Transverse colon (tissue), 3 donors: ENCODE measurements at regions not wholly inside any gene's neighbourhood (a gene's known extent, or its start where the extent isn't known, plus 50 kb on each side); places are given as distances from the start of the nearest gene placed in this dataset.

ENCODE experiments used
- CTCF ChIP-seq, 5 experiments: fragments of 200-600 bp in 3 of 5; fragments of 450-650 bp in 2 of 5; sonication (generic) in 3 of 5; IDR thresholded peaks; 1 replicate in 2 of 5; 2 replicates in 3 of 5; pipeline ENCODE4 v1.5.1; 2016 to 2017; ENCODE audit warnings: antibody characterized with exemption in 5 of 5, inconsistent platforms in 3 of 5, mild to moderate bottlenecking in 2 of 5, moderate library complexity in 1 of 5
- EP300 ChIP-seq: sonication (generic); formaldehyde crosslinking; IDR thresholded peaks from one replicate; pipeline ENCODE4 v1.6.1; 2017; ENCODE audit warnings: antibody characterized with exemption, low read depth
- POLR2A ChIP-seq: fragments of 450-650 bp; IDR thresholded peaks from one replicate; pipeline ENCODE4 v1.6.1; 2016; ENCODE audit warnings: antibody characterized with exemption, mild to moderate bottlenecking, moderate library complexity

DNA sequence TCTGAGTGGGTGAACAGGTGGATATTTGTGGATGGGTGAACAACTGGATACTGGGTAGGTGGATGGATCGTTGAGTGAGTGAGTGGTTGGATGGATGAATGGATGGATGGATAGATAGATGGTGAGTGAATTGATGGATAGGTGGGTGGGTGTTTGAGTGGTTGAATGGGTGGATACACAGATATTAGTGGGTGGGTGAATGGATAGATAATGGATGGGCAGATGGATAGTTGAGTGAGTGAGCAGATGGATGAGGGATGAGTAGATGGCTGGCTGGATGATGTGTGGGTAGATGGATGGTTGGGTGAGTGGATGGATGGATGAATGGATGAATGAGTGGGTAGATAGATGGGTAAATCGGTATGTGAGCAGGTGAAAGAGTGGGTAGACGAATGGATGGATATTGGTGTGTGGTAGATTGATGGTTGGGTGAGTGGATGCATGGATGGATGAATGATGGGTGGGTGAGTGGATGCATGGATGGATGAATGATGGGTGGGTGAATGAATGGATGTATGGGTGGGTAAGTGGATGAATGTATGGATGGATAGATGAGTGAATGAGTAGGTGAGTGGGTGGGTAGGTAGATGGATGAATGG, 406.7 kb downstream of the MN1 start:
- TF ChIP-seq CTCF (IDR thresholded peaks at IDR 0.05), result no peak
- TF ChIP-seq EP300, result no peak
- TF ChIP-seq POLR2A, result no peak
